ENCODE measurements at regions not wholly inside any gene's neighbourhood (a gene's known extent, or its start where the extent isn't known, plus 50 kb on each side); places are given as distances from the start of the nearest gene placed in this dataset.

GRCh38 chr9:86713970-86714369, 233.3 kb downstream of the GAS1 start:
- H3K79me2 ChIP-seq (ENCODE audit: control insufficient read depth, insufficient read depth, low read length): no peaks in the 10 kb centered on the region
- ATAC-seq (no peak), DNase-seq (ENCODE audit: extremely low read depth in 1 of 4, low spot score in 3 of 4) (no peak), FAIRE-seq (no peak)
- H3K4me2 ChIP-seq (ENCODE audit: insufficient read depth, low read length): no peak overlapping the region
- no peak overlapping the region for H2AFZ ChIP-seq (ENCODE audit: low read depth, low read length)
- CTCF ChIA-PET (ENCODE audit: low intra/inter-chr PET ratio): no interaction called here
- no peak overlapping the region for H3K4me3 ChIP-seq
- WGBS (ENCODE audit: insufficient coverage, low coverage, missing lambda C conversion rate): 0% methylated on average over 1 of the region's 1 CpG
- H3K36me3 ChIP-seq (ENCODE audit: control insufficient read depth, insufficient read depth, low read length): no peaks in the 10 kb centered on the region
- POLR2A ChIA-PET: no interaction called here
- intact Hi-C loops (cut with micrococcal nuclease) (no loop called here), in situ Hi-C loops (cut with MboI) (no loop called here)
- no TSS peak for BruUV-seq (replicated peaks)
- H3K27me3 ChIP-seq (ENCODE audit: control insufficient read depth in 2 of 2, insufficient read depth in 2 of 2, low read length in 2 of 2): no peaks in the 10 kb centered on the region
- no peaks in the 10 kb centered on the region for H3K9me1 ChIP-seq (ENCODE audit: control insufficient read depth, insufficient read depth, low read length)
- no peak overlapping the region for H3K9ac ChIP-seq (ENCODE audit: insufficient read depth in 1 of 2, low read depth in 2 of 2, low read length in 2 of 2)
- H3K27ac ChIP-seq (ENCODE audit: extremely low read depth, low read depth, low read length): no peak overlapping the region
- no peaks in the 10 kb centered on the region for H3K9me3 ChIP-seq (replicated peaks; ENCODE audit: control insufficient read depth, insufficient read depth, low read depth, low read length)
- no peak for TF ChIP-seq ZNF263 (CRISPR knock-in tag; IDR thresholded peaks at IDR 0.05; ENCODE audit: borderline replicate concordance)
- TF ChIP-seq ZNF589 (CRISPR knock-in tag; IDR thresholded peaks at IDR 0.05; ENCODE audit: low read depth): no peak
- TF ChIP-seq EGR1 (conservative IDR thresholded peaks at IDR 0.05): no peak
- no peak for TF ChIP-seq KLF13 (tag; IDR thresholded peaks at IDR 0.05; ENCODE audit: borderline replicate concordance, low read depth)
- TF ChIP-seq ZBTB9 (CRISPR knock-in tag; IDR thresholded peaks at IDR 0.05): no peak
- no peak for TF ChIP-seq POLR2AphosphoS5 (IDR thresholded peaks at IDR 0.05; ENCODE audit: control insufficient read depth, insufficient read depth, low read depth, low read length)
- no peaks in the 10 kb centered on the region for H3K4me1 ChIP-seq (replicated peaks in 1 of 2; ENCODE audit: control insufficient read depth in 2 of 2, insufficient read depth in 2 of 2, low read length in 2 of 2)
- no peaks in the 10 kb centered on the region for H4K20me1 ChIP-seq (replicated peaks; ENCODE audit: control insufficient read depth, insufficient read depth, low read length)

Data from K562 (cell line).